ENCODE measurements at regions not wholly inside any gene's neighbourhood (a gene's known extent, or its start where the extent isn't known, plus 50 kb on each side); places are given as distances from the start of the nearest gene placed in this dataset.

DNA sequence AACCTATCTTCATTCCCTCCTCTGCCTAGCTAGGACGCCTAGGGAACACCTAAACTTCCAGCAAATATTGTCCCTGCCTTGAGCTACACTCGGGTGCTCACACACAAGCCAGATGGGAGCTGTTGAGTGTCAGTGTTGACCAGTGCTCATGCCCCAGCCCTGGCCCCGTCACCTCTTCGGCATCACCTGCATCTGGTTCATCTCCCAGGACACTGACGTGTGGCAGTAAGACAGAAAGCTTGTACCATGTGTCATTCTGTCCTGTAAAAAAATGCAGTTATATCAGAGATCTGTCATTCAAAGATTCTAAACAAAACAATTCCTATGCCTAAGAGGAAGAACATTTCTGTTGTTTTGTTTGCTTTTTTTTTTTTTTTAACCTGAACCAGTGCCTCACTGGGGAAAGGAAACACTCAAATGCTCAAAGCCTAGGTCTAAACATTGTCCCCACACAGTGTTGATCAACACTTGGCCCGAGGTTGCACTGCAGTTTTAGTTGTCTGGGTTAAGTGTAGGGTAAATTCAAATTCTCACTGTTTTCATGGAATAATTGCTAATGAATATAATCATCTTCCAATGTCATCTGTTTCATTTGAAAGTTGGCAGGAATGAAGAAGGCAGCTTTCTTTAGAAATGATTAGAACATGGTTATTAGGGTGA is 102.7 kb upstream of the SASH1 start:
- no CpG with 5 or more reads among the region's 6 CpGs for WGBS, 2 experiments (ENCODE audit: extremely low coverage in 2 of 2, insufficient read length in 1 of 2)
- no peak overlapping the region for H2AFZ ChIP-seq (replicated peaks; ENCODE audit: low read length, poor library complexity)
- H2BK15ac ChIP-seq (ENCODE audit: low read depth, low read length), result peak overlapping the region; percentile 83; the same call in 1 of the 3 replicates
- H3K23ac ChIP-seq (ENCODE audit: low read depth, low read length), result no peak overlapping the region
- no peak overlapping the region; the same call in 1 of the 2 replicates for H4K91ac ChIP-seq (ENCODE audit: insufficient read depth, low read depth, low read length)
- H2AK9ac ChIP-seq (replicated peaks; ENCODE audit: low read depth, low read length, poor library complexity), result no peak overlapping the region
- in situ Hi-C loops (cut with MboI; ENCODE audit: low sequenced_read_pairs) (no loop called here), dilution Hi-C loops (cut with HindIII; ENCODE audit: low sequenced_read_pairs, unreplicated experiment) (no loop called here), intact Hi-C loops (cut with micrococcal nuclease) (no loop called here)
- H3K9ac ChIP-seq (ENCODE audit: low read depth, low read length), result no peak overlapping the region
- no peak for ATAC-seq (ENCODE audit: low read depth)
- peak overlapping the region; percentile 57; the same call in 1 of the 2 replicates for H3K4ac ChIP-seq (ENCODE audit: low read depth, low read length)
- H4K5ac ChIP-seq (ENCODE audit: low read depth, low read length), result peak overlapping the region; percentile 13; the same call in 1 of the 2 replicates
- no peaks in the 10 kb centered on the region; the same call in 1 of the 2 replicates for H3K9me1 ChIP-seq (ENCODE audit: insufficient read depth, low read length)
- CTCF ChIA-PET, result interaction anchor here (0.6 to 0.9 kb wide), 2 partner anchors 30 to 97 kb away, joined by 3 to 4 read pairs; no protein-coding TSS in a partner anchor
- H3K4me2 ChIP-seq (ENCODE audit: low read depth, low read length), result no peak overlapping the region
- no peaks in the 10 kb centered on the region for H3K9me3 ChIP-seq (ENCODE audit: control insufficient read depth, insufficient read depth, low read length)
- TF ChIP-seq POLR2A (IDR thresholded peaks at IDR 0.05; ENCODE audit: low read depth, low read length) (no peak), MAFK (IDR thresholded peaks at IDR 0.05; ENCODE audit: low read depth, low read length) (no peak), RFX5 (IDR thresholded peaks at IDR 0.05; ENCODE audit: low read depth, low read length) (no peak), SMC3 (IDR thresholded peaks at IDR 0.05; ENCODE audit: low read depth, low read length) (no peak), CHD1 (IDR thresholded peaks at IDR 0.05; ENCODE audit: low read depth, low read length) (no peak), MXI1 (IDR thresholded peaks at IDR 0.05; ENCODE audit: borderline replicate concordance, low read depth, low read length) (no peak), RAD21 (IDR thresholded peaks at IDR 0.05; ENCODE audit: low read length) (no peak)
- TF ChIP-seq, protein P1, sequence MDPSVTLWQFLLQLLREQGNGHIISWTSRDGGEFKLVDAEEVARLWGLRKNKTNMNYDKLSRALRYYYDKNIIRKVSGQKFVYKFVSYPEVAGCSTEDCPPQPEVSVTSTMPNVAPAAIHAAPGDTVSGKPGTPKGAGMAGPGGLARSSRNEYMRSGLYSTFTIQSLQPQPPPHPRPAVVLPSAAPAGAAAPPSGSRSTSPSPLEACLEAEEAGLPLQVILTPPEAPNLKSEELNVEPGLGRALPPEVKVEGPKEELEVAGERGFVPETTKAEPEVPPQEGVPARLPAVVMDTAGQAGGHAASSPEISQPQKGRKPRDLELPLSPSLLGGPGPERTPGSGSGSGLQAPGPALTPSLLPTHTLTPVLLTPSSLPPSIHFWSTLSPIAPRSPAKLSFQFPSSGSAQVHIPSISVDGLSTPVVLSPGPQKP (IDR thresholded peaks at IDR 0.05; ENCODE audit: borderline replicate concordance, low read depth, low read length), result no peak
- TF ChIP-seq, protein P2, sequence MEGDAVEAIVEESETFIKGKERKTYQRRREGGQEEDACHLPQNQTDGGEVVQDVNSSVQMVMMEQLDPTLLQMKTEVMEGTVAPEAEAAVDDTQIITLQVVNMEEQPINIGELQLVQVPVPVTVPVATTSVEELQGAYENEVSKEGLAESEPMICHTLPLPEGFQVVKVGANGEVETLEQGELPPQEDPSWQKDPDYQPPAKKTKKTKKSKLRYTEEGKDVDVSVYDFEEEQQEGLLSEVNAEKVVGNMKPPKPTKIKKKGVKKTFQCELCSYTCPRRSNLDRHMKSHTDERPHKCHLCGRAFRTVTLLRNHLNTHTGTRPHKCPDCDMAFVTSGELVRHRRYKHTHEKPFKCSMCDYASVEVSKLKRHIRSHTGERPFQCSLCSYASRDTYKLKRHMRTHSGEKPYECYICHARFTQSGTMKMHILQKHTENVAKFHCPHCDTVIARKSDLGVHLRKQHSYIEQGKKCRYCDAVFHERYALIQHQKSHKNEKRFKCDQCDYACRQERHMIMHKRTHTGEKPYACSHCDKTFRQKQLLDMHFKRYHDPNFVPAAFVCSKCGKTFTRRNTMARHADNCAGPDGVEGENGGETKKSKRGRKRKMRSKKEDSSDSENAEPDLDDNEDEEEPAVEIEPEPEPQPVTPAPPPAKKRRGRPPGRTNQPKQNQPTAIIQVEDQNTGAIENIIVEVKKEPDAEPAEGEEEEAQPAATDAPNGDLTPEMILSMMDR (conservative IDR thresholded peaks at IDR 0.05; ENCODE audit: low read depth, low read length), result no peak
- peak overlapping the region; percentile 27 for H2BK5ac ChIP-seq (ENCODE audit: low read depth, low read length, poor library complexity, severe bottlenecking)
- H4K20me1 ChIP-seq (ENCODE audit: insufficient read depth, low read length), result no peaks in the 10 kb centered on the region
- H3K14ac ChIP-seq (replicated peaks; ENCODE audit: low read depth, low read length), result peak overlapping the region; percentile 80; the same call in 1 of the 2 replicates
- H3K36me3 ChIP-seq (ENCODE audit: control insufficient read depth, insufficient read depth, low read length), result no peaks in the 10 kb centered on the region
- H2BK120ac ChIP-seq (ENCODE audit: low read depth, low read length), result peak overlapping the region; percentile 51; the same call in 1 of the 2 replicates
- DNase-seq, result no peak
- POLR2A ChIA-PET (ENCODE audit: unreplicated experiment), result interaction anchor here (0.6 kb wide), 1 partner anchor 243 kb away, joined by 3 read pairs; no protein-coding TSS in a partner anchor
- no peak overlapping the region for H3K4me3 ChIP-seq (ENCODE audit: insufficient read depth, low read depth, low read length)
- peak overlapping the region in 1 of 2 experiments; percentile 26; a peak in 1 of 4 replicates for H4K8ac ChIP-seq (ENCODE audit: low read depth in 2 of 2, low read length in 2 of 2)
- H3K18ac ChIP-seq (ENCODE audit: low read depth, low read length), result peak overlapping the region; percentile 63
- no peaks in the 10 kb centered on the region for H3K27me3 ChIP-seq (ENCODE audit: control insufficient read depth, insufficient read depth, low read length)
- peak overlapping the region; percentile 9; the same call in 1 of the 2 replicates for H3K27ac ChIP-seq (ENCODE audit: insufficient read depth, low read length)
- peaks cover 14% of the 10 kb centered on the region for H3K4me1 ChIP-seq (ENCODE audit: control insufficient read depth, insufficient read depth, low read length)
- H2AK5ac ChIP-seq (ENCODE audit: low read depth, low read length), result peak overlapping the region; percentile 90; the same call in 1 of the 2 replicates
- no peak overlapping the region for H3K56ac ChIP-seq (ENCODE audit: extremely low read depth, insufficient read depth, low read length)
- BruUV-seq (replicated peaks), result no TSS peak
- H3K79me1 ChIP-seq (ENCODE audit: low read depth in 1 of 2, low read length in 2 of 2), result no peaks in the 10 kb centered on the region
- peak overlapping the region; percentile 59; the same call in 1 of the 2 replicates for H2BK20ac ChIP-seq (ENCODE audit: low read depth, low read length)

Measured in IMR-90 (cell line).